ENCODE measurements at regions not wholly inside any gene's neighbourhood (a gene's known extent, or its start where the extent isn't known, plus 50 kb on each side); places are given as distances from the start of the nearest gene placed in this dataset.

DNA sequence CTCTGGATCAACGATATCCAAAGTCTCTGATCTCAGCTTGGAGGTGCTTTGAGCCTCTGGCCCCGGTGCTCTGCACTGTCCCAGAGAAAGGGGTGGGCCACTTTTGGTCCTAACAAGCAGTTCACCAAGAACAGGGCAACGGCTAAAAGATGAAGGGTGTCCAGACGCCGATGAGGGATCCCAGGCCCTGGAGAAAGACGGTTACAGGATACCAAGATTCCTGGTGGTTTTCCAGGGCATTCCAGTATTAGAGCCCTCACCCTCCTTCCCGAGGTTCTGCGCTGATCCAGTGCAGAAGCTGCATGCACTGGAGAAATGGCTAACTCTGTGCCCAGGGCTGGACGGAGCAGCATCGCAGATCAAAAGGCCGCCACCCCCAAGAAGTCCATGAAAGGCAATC, 149.9 kb upstream of the IRF2BP2 start:
- no peak for DNase-seq (ENCODE audit: low read depth)

DNA sequence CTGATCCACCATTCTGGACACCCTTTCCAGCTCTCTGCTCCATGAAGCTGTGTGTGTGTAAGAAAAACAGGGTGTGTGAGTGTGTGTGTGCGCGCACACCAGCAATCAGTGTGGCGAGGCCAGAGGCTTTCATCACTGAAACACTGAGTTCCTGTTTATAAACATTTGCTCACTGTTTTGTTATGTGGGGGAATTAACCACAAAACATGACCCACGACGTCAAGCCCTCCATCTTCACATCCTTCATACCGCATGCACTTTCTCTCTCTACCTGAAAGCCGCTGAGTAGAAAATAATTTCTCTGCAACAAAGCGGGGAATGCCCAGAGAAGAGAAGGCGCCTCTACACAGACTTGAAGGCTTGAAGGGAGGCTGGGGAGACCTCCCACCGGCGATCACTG, 148.9 kb upstream of the IRF2BP2 start:
- no peak for DNase-seq (ENCODE audit: low read depth)

DNA sequence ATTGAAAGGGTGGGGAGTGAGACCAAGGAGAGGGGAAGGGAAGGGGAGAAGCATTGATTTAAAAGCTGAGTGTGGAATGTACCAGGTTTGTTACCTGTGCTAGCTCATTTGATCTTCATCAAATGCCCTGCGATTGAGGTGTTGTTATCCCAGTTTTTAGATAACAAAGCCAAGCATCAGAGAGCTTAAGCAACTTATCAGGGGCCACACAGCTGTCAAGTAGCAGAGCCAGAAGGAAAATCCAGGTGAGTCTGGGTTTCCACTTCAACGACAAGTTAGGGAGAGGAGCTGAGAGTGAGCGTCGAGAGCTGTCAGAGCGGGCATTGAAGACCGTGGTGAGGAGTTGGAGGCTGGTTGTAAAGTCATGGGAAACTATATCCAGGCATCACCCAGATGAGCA, 146.9 kb upstream of the IRF2BP2 start:
- DNase-seq (ENCODE audit: low read depth) = no peak

DNA sequence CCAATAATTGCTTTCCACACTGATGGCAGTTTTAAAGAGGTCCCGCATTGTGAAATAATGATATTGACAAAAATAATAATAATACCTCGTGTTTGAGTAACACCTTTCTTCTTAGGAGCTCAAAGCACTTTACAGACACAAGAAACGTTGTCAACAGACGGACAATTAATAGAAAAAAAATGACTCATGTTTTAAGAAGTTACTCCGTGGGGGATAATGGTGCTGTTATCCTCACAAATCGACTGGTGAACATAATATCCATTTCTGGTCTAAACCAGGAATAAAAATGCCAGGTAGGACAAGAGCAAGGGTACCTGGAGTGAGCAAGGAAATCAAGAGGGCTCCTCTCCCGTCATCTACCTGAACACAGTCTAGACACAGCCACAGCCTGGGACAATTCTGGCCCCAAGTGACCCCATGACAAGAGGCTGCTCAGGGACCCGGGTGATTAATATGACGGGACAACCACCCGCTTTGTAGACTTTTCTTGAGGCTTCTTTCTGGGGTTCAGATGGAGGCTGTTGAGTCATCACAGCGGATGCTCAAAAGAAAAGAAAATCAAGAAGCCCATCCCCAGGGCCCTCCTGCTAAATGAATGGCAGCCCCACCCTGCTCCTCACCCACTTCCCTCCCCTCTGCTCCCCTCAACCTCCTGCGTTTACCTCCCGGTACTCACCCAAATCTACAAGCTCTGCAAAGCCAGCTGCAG, 146.2 kb upstream of the IRF2BP2 start:
- no peak for DNase-seq (ENCODE audit: low read depth)

DNA sequence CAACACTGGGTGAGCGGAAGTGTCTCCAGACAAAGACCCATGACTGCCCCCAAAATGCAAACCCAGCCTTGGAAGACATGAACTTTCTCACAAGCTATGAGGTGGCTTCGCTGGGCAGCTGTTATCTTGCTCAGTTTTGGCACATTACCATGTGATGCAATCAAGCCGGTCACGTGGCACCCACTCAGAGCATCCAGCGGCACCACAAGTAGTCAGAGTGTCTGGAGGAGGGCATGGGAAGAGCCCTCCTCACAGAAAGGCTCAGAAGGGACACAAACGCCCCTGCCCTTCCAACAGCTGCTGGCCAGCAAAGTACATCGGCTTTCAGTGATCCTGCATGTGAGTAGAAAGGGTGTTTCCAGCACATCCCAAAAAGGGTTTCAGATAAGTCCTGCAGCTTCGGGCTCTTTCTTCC, 145.5 kb upstream of the IRF2BP2 start:
- no peak for DNase-seq (ENCODE audit: low read depth)

DNA sequence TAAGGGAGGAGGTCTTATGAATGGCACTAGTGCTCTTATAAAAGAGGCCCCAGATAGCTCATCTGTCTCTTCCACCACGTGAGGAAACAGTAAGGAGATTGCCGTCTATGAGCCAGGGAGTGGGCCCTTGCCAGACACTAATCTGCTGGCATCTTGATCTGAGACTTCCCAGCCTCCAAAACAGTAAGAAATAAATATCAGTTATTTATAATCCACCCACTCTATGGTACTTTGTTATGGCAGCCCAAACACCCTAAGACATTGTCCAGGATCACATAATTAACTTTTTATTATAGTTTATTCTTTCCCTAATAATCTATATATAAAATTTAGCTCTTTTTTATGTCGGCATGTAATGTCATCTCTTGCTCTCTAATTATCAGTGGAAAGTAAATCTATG, 144.0 kb upstream of the IRF2BP2 start:
- DNase-seq (ENCODE audit: low read depth) = no peak

DNA sequence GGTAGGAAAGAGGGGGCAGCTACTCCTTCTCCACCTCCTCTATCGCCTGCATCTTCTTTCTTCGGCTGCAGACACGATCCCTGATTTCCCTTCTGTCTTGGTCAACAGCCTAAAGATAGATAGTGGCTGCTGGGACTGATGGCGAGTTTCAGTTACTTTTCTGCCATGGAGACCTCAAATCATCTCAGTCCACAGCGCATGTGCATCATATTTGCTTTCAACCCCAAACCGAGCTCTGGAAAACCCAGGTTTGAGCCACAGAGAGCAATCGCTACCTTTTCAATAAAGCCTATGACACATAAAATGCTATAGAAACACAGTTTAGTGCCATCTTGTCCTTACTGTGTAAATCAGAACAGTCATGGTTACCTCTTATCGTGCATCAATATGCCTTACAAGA, 142.9 kb upstream of the IRF2BP2 start:
- no peak for DNase-seq (ENCODE audit: low read depth)

DNA sequence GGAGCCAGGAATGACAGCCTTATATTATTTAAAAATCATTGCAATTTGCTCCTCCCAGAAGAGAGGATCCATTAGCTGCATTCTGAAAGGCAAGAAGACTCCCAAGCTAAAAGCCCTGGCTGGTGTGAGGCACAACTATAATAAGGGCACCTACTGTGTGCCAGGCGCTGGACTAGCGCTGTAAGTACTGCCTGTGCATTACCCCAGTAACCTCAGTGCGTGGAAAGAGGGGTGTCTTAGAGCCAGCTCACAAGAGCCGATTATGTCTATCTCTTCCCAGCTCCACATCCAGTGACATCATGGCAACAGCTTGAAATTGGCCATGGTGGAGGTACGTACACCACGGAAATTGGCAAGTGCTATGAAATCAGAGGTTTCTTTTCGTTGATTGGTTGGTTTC, 141.7 kb upstream of the IRF2BP2 start:
- no peak for DNase-seq (ENCODE audit: low read depth)

DNA sequence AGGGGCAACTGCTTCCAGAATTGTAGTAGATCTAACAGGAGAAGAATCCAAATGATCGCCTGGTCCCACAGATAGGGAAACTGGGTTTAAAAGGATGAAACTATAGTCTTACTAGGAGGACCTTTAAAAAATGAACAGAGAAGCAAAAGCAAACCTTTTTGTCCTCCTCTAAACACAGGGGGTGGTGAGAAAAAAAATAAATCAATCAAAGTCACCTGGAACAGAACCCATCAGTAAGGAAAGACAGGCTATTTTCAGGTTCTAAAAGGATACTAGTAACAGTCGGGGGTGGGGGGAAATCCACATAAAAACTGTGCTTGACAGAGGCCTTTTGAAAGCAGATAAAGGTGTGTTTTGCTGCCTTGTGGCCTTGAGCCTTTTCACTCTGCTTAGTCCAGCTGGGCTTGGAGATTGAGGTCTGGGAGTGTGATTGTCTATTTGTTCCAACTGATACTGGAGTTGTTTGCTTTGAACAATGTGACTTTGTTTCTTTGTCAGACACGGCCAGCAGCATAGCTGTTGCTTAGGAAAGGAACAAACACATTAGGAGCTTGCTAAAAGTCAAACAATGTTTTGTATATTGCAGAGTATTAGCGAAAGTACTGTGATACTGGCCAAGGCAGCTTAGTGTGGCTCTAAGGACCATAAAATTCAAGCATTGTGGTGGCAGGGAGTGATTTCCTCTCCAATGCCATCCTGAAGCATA, 141.1 kb upstream of the IRF2BP2 start:
- no peak for DNase-seq (ENCODE audit: low read depth)

DNA sequence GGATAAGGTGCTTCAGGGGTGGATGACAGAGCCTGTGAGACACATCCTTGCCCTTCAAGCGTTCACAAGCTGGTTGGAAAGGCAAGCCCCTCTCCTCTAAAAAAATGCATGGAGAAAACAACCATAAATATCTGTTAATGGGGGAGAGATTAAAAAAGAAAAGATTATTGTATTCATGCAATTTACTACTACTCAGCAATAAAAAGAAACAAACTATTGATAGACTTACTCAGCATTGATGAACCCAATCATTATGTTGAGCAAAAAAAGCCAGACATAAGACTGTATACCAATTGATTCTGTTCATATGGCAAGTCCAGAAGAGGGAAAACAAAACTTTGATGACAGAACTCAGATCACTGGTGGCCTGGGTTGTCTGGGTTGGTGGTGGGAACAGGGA, 138.7 kb upstream of the IRF2BP2 start:
- DNase-seq (ENCODE audit: low read depth) = no peak

DNA sequence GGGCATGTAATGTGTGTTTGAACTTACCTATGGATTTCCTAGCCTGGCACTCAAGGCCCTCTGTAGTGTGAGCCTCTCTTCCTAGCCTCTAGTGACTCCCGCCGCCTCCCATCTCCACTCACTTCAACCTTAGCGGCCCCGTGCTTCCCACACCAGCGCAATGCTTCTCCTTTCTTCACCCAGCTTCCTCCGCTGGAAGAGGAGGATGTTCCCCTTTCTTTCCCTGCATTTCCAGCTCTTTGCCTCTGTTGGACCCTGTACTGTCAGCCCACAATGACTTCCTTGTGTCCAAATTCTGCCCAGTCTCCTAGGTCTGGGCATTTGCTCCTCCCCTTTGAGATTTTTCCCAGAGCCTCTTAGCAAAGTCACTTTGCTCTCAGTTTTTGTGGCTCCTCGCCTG, 138.1 kb upstream of the IRF2BP2 start:
- DNase-seq (ENCODE audit: low read depth) = no peak

DNA sequence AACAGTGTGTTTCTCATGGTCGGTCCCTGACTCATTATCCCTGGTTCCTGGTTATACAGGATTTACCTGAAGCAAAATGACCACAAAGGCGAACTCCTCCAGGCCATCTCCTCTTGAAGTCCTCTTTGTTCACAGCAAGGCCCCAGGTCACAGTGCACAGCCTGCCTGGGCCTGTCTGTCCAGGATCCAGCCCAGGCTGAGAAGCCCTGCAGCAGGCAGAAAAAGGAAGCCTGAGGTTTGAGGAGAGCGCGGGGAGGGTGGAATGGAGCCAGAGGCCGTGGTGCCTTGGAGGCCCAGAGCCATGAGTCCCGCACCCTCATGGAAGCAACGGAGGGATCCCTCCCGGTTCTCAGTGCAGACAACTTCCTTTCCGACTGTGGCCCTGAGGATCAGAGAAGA, 136.8 kb upstream of the IRF2BP2 start:
- DNase-seq (ENCODE audit: low read depth) = no peak

DNA sequence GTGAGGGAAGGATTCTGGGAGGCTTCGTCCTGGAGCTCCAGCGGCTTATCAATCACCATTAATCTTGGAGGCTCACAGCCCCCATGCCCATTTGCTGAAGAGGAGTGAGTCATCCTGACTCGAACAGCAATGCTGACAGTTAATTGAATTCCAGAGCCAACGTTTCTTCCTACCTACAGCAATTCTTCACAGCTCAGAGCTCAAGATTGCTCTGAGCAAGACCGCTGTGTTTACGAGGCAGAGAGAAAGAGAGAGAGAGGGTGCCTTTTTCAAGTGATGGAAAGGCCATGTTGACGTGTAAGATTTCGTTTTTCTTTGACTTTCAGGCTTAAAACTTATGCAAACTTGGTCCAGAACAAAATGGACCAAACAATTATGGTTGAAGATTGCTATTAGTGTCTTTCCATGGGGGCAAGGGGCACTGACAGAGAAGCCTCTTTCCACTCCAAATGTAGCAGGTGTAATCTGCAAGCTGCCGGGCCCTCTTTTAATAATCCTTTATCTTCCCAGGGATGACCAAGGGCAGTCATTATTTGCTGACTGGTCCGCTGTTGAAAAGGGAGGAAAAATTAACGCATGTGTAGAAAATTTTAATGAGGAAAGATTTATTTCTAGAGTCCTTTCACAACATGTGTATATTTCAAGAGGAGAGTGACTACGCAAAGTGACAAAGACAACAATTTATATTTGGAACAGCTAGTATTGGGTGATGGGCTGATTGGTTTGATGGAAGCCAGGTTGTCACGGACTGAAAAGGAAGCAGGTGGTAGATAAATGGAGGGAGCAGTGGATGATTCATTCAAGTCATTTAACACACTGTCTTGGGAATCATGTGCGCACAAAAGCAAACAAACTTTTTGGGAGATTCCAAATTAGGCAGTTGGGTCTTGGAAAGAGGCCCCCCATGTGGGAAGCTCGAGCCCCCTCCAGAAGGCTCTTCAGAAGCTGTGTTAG, 136.1 kb upstream of the IRF2BP2 start:
- no peak for DNase-seq (ENCODE audit: low read depth)

DNA sequence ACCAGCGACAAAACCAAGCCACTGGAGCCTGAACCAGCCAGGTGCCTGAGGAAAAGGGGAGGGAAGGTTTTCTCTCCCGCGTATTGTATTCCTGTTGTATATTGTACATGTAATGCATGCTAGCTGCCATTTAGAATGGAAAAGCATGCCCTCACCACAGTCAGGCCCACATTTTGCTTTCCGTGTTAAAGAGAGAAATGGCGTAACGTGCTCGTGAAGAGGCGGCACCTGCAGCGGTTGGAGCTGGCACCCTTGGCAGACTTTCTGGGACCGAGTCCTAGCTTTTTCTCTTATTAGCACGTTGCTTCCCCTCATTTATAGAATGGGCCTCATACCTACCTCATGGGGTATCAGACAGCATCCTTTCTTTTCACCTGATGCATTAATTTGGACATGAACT, 135.3 kb upstream of the IRF2BP2 start:
- no peak for DNase-seq (ENCODE audit: low read depth)

DNA sequence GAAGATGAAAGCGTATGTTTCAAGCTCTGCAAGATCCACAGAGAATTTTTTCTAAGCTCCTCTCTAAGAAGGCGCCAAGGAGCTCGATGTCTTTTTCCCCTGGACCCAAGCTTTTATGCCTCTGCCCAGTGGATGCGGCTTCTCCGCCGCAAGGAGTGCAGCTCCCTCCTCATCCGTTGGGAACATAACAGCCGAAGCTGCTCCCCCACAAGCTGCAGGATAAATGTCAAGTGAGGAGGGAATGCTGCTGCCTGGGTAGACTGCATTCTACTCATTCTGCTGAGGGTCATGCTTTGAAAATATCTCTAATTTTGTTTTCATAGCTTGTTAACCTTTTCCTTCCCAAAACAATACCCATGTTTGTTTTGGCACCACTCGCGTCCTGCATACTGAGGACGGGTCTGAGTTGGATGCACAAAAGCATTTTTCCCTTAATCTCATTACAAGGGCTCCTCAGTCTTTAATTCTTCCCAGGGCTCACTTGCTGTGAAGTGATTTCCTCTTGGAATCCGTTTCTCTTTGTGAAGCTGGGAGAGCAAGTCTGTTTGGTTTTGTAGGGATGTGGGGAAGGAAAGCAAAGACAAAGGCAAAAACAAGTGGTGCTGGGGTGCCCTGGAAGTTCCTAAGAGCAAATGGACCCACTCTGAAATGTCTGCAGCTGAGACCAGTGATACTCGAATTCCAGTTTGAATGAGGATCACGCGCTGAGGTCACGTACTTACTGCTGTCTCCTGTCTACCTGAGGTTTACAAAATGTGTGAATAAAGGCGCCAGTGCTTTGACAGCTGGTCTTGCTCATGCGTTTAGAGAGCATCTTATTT, 134.0 kb upstream of the IRF2BP2 start:
- DNase-seq (ENCODE audit: low read depth) = no peak

DNA sequence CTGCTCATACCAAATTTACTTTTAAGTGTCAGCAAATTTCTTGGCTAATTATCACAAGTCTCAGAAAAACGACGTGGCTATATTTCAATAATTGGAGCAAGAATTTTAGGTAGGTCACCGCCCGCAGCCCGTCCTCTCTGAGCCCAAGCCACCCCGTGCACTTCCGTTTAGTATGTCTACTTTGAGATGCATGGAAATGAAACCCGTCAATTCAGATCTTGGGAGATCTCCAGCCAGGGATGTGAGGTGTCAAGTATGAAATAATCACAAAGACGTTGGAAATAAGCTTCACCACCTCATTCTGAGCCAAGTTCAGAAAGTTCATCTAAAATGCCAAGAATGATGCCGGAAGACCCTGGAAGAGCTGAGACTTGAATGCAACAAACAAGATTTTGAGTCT, 132.6 kb upstream of the IRF2BP2 start:
- DNase-seq (ENCODE audit: low read depth) = no peak

DNA sequence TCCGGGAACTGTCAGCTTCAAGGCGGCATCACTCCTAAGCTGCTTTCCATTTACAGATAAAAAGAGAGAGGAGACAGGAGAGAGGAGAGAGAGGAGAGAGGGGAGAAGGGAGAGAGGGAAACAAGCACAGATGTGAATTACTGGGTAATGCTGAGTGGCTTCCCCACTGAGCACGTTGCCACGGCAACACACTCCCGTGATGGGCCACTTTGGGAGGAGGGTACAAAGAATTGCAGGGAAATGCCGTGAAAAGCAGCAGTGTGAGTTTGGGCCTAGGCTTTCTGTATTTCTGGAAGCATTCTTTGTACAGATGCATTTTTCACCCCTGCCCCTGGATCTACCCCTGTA, 128.0 kb upstream of the IRF2BP2 start:
- DNase-seq (ENCODE audit: low read depth) = no peak

DNA sequence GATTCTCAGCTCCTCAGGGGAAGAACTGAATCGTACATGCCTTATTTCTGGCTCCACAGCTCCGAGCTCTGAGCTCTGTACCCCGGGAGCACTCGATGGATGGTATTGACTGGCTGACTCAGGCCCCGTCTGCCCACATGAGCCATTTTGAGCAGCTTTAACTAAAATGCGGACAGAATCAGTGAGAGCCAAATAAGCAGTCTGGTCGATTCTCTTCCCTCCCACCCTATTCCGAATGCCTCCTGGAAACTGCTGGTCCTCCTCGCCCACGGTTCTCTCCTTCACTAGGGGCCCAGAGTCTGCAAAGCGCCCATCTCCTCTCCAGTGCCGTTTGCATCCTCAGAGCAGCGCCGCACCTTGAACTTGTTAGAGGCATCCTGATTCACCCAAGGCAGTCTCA, 125.9 kb upstream of the IRF2BP2 start:
- no peak for DNase-seq (ENCODE audit: low read depth)

DNA sequence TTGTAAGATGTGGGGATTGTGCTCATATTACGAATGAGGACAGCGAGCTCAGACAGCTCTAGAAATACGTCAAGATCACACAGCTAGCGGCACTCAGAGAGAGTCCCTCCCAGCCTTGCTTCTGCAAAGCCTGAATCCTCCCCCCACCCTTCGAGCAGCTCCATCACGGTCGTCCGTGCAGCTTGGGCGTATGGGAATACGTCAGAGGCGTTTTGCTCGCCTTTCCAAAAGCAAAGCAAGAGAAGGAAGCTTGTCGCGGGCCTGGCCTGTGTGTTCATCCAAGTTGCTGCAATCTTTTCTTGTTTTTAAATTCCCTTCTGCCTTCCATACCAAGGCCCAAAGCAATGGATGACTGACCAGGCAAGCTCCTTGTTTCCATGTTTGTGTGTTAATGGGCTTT, 125.5 kb upstream of the IRF2BP2 start:
- no peak for DNase-seq (ENCODE audit: low read depth)

DNA sequence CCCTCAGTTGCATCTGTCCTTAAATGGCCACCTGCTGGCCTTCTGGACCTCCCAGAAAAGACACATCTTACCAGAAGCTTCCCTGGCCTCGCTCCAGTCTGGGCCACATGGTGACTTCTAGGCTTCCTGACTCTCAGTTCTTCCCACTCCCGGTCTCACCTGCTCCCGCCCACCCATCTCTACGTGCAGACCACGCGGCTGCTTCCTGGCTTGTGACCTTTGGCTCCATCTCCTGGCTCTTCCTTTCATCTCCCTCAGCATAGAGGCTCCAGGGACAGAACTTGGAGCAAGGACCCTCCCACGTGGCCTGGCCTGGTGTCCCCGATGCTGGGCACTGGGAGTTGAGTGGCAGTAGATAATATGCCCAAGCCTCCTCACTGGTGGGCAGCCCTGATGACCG, 124.9 kb upstream of the IRF2BP2 start:
- DNase-seq (ENCODE audit: low read depth) = no peak

DNA sequence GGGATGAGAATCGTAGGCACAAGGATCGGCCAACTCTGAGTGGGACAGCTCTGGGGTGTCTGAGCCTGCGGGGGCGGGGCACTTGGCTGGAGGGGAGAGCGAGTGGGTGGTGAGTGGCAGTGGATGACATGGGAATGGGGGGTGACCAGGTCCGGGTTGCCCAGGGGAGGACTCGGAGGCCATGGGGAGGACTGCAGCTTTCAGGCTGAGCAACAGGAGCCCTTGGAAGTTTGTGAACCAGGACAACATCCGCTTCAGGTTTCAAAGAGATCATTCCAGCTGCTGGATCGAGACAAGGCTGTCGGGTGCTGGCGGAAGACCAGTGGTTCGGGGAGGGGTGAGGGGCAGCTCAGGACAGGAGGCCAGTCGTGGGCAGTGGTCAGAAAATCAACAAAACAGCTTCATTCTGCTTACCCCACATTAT, 124.4 kb upstream of the IRF2BP2 start:
- no peak for DNase-seq (ENCODE audit: low read depth)

DNA sequence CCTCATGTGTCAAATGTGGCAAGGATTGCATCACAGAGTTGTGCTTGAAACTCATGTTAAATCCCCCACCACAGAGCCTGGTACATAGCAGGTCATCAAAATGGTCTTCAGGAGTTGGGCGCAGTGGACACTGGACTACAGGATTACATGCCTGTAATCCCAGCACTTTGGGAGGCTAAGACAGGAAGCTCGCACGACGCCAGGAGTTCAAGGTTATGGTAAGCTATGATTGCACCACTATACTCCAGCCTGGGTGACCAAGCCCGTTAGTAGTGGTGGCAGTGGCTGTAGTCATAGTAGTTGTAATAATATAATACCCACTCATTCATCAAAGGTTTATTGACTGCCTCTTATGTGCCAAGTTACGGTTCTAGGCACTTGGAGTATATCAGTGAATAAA, 123.4 kb upstream of the IRF2BP2 start:
- no peak for DNase-seq (ENCODE audit: low read depth)

Data from HS-27A (cell line).